ENCODE measurements at regions not wholly inside any gene's neighbourhood (a gene's known extent, or its start where the extent isn't known, plus 50 kb on each side); places are given as distances from the start of the nearest gene placed in this dataset.

DNA sequence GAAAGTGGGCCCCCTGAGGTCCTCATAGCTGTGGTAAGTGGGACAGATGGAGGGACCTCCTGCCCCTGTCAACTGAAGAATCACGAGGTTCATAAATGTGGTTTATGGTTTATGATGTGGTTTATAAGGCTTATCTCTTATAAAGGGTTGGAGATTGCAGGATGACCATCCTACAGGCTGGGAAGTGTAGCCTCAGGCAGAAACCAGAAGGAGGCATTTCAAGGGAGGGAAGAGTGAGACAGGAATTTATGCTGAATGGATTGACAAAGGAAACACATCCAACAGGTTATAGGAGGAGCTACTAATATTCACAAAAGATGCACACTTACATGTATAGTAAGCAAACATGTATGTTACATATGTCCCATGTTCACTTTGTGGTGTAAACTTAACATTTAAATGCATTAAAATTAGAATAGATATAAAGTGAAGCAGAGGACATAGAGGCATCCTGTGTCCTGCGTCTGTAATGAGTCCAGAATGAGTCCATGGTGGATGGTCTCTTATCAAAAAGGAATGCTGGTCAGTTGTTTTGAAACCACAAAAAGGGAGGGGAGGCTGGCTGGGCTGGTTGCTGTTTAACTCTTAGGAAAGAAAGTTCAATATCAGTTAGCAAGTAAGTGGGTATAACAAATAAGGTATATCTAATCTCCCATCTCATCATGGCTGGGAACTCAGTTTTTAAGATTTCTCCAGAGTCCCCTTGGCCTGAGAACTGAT is 149.0 kb upstream of the RMST start:
- no peaks in the 10 kb centered on the region for H3K4me1 ChIP-seq
- no peaks in the 10 kb centered on the region for H3K9me3 ChIP-seq
- no peaks in the 10 kb centered on the region for H3K27me3 ChIP-seq
- no peaks in the 10 kb centered on the region for H3K36me3 ChIP-seq
- DNase-seq = no peak
- no peak overlapping the region for H3K4me3 ChIP-seq (ENCODE audit: low read depth, low read length)
- TF ChIP-seq, protein P1, sequence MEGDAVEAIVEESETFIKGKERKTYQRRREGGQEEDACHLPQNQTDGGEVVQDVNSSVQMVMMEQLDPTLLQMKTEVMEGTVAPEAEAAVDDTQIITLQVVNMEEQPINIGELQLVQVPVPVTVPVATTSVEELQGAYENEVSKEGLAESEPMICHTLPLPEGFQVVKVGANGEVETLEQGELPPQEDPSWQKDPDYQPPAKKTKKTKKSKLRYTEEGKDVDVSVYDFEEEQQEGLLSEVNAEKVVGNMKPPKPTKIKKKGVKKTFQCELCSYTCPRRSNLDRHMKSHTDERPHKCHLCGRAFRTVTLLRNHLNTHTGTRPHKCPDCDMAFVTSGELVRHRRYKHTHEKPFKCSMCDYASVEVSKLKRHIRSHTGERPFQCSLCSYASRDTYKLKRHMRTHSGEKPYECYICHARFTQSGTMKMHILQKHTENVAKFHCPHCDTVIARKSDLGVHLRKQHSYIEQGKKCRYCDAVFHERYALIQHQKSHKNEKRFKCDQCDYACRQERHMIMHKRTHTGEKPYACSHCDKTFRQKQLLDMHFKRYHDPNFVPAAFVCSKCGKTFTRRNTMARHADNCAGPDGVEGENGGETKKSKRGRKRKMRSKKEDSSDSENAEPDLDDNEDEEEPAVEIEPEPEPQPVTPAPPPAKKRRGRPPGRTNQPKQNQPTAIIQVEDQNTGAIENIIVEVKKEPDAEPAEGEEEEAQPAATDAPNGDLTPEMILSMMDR (IDR thresholded peaks at IDR 0.05; ENCODE audit: low read depth, low read length) = no peak

DNA sequence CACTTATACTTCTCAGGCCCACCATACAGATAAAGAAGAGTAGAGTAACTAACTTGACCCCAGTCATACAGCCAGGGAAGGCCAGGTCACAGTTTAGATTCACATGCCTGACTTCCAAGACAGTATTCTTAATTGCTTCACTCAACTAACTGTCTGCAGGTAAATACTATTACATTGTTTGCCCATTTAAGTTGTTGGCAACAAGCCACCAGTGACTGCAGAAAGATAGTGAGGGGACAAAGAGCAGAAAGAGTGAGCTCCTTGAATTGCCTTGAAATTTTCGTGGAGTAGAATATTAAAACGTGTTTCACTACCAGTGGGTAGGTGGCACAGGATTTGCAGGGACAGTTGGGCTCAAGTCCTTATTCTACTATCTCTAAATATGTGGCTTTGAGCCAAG is 146.3 kb upstream of the RMST start:
- H3K4me3 ChIP-seq (ENCODE audit: low read depth, low read length) = no peak overlapping the region

DNA sequence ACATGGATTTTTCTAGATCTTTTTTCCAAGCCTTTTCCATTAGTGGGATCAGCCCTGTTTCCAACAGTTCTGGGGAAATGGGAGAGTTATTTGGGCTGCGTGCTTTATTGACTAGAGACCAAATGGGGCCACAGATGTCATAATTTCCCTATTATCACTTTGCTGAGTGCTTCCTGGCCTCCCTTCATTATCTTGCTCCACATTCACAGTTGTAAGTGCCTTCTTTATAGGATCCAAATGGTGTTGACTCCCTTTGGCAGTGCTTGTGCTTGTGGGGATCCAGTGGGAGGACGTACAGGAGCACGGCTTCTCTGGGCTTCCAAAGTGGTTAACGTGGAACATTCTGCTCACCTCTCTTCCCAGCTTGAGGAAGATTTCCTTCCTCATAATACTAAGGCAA is 141.0 kb upstream of the RMST start:
- TF ChIP-seq, protein P1 (IDR thresholded peaks at IDR 0.05; ENCODE audit: low read depth, low read length) = no peak

More for the DNA sequence above, 146.3 kb upstream of the RMST start:
- Histone ChIP-seq H3K36me3 (no peaks in the 10 kb centered on the region), H3K27me3 (no peaks in the 10 kb centered on the region), H3K4me1 (no peaks in the 10 kb centered on the region), H3K9me3 (no peaks in the 10 kb centered on the region)
- no peak for DNase-seq
- TF ChIP-seq, protein P1 (IDR thresholded peaks at IDR 0.05; ENCODE audit: low read depth, low read length) = no peak

DNA sequence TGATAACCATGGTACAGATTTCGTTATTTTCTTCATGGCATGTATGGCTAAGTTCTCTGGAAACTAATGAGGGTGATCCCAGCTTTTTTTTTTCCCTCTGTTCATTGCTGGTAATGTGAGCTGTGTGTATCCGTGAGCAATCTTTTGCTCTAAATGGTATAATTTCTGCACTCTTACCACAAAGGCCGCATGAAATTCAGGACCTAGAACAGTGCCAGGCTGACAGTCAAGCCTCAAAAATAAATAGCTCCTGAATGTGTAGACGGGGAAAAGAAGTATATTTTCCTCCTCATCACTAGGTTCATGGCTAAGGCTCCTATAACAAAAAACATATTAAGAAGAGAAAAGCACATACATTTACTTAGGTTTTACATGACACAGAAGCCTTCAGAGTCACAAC is 140.2 kb upstream of the RMST start:
- DNase-seq = no peak
- TF ChIP-seq, protein P1 (IDR thresholded peaks at IDR 0.05; ENCODE audit: low read depth, low read length) = no peak
- no peaks in the 10 kb centered on the region for H3K9me3 ChIP-seq
- no peak overlapping the region for H3K4me3 ChIP-seq (ENCODE audit: low read depth, low read length)
- H3K27me3 ChIP-seq = no peaks in the 10 kb centered on the region
- H3K4me1 ChIP-seq = no peaks in the 10 kb centered on the region
- H3K36me3 ChIP-seq = no peaks in the 10 kb centered on the region

More for the DNA sequence above, 141.0 kb upstream of the RMST start:
- Histone ChIP-seq H3K4me1 (no peaks in the 10 kb centered on the region), H3K9me3 (no peaks in the 10 kb centered on the region), H3K4me3 (ENCODE audit: low read depth, low read length) (no peak overlapping the region), H3K36me3 (no peaks in the 10 kb centered on the region), H3K27me3 (no peaks in the 10 kb centered on the region)
- DNase-seq = no peak

DNA sequence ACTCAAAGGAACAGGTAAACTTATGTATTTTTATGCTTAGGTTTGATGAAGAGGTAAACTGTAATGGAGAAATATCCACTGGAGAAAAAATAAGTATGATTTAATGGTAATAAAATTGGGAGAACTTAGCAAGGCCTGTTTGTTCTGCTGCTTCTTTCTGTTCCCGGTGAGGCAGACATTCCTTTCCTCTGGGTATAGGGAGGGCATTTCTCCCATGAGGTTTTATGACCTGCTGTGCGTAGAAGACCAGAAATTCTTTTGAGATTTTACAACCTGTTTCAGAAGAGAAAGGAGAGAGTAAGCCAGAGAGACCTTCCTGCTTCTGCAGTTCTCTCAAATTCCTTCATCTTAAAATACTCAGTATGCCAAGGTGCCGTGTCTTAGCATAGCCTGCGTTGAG is 139.4 kb upstream of the RMST start:
- no peak for DNase-seq
- H3K4me1 ChIP-seq = no peaks in the 10 kb centered on the region
- H3K4me3 ChIP-seq (ENCODE audit: low read depth, low read length) = no peak overlapping the region
- TF ChIP-seq, protein P1 (IDR thresholded peaks at IDR 0.05; ENCODE audit: low read depth, low read length) = no peak
- H3K27me3 ChIP-seq = no peaks in the 10 kb centered on the region
- no peaks in the 10 kb centered on the region for H3K9me3 ChIP-seq
- H3K36me3 ChIP-seq = no peaks in the 10 kb centered on the region

DNA sequence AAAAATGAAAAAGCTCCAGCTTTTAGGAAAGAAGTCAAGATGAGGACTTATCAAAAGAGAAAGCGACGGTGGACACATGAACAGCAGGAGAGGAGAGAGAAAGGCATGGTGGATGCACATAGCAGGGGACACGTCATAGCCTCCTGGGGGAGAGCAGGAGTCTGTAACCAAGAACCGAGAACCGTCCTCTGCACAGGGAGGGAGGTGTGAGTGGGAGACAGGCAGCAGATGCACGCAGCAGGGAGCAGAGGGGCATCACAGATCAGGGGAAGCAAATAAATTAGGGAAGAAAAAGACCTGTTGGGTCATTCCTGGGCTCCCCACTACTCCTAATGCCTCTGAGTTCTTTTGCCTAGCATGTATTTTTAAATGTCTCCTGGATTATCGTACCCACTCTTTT is 138.1 kb upstream of the RMST start:
- TF ChIP-seq, protein P1 (IDR thresholded peaks at IDR 0.05; ENCODE audit: low read depth, low read length) = no peak

More for the DNA sequence above, 138.1 kb upstream of the RMST start:
- Histone ChIP-seq H3K4me1 (no peaks in the 10 kb centered on the region), H3K27me3 (no peaks in the 10 kb centered on the region), H3K9me3 (no peaks in the 10 kb centered on the region), H3K36me3 (no peaks in the 10 kb centered on the region), H3K4me3 (ENCODE audit: low read depth, low read length) (no peak overlapping the region)
- no peak for DNase-seq
